Epithelial cell of esophagus (primary cell): ENCODE measurements at regions not wholly inside any gene's neighbourhood (a gene's known extent, or its start where the extent isn't known, plus 50 kb on each side); places are given as distances from the start of the nearest gene placed in this dataset.
A peak's percentile ranks its signal among the peaks of the same experiment; 100 is the strongest.

Experiments
- DNase-seq: peaks from one replicate; pipeline ENCODE4 v3.0.0; 2010; ENCODE audit warnings: low read depth
- H3K4me3 ChIP-seq: 2 replicates; pipeline ENCODE4 v1.5.1; 2011; ENCODE audit warnings: mild to moderate bottlenecking, low read length, control low read depth
- CTCF ChIP-seq: IDR thresholded peaks from 2 replicates; pipeline ENCODE4 v1.5.1; 2011; ENCODE audit warnings: low read depth, mild to moderate bottlenecking, low read length, control low read depth, inconsistent platforms; ENCODE audit not compliant: insufficient read depth; ENCODE audit errors: missing control alignments

- peak; percentile 80 for TF ChIP-seq CTCF
- DNase-seq = peak; percentile 75
- no peak overlapping the region for H3K4me3 ChIP-seq
Measured at GRCh38 chr14:31934767-31935266, 142.3 kb upstream of the ARHGAP5 start.

GRCh38 chr14:31935391-31935790, 141.7 kb upstream of the ARHGAP5 start:
- TF ChIP-seq CTCF = no peak
- no peak overlapping the region for H3K4me3 ChIP-seq
- DNase-seq = no peak

DNA sequence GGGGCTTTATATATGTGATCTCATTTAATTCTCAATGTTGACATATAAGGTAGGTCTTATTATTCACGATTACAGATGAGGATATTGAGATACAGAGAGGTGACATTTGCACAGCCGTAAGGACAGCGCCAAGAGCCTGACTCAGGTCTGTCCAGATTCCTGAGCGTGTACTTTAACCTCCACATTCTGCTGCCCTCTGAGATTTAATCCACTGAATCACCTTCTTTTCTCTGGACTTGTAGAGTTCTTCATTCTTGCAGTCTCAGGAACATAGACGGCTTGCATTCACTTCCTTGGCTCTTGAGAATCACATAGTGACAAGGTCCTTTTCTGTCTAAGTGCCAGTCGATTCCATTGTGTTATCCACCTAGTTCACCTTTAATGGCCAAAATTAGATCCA, 141.0 kb upstream of the ARHGAP5 start:
- DNase-seq = no peak
- TF ChIP-seq CTCF = no peak
- no peak overlapping the region for H3K4me3 ChIP-seq

GRCh38 chr14:31937730-31938346, 139.3 kb upstream of the ARHGAP5 start:
- DNase-seq = peak; percentile 96
- TF ChIP-seq CTCF = no peak
- no peak overlapping the region for H3K4me3 ChIP-seq

- TF ChIP-seq CTCF = no peak
- H3K4me3 ChIP-seq = no peak overlapping the region
- no peak for DNase-seq
Measured at GRCh38 chr14:31939934-31940333, 137.2 kb upstream of the ARHGAP5 start.

GRCh38 chr14:31941487-31941886, 135.6 kb upstream of the ARHGAP5 start:
- TF ChIP-seq CTCF = no peak
- DNase-seq = no peak
- no peak overlapping the region for H3K4me3 ChIP-seq

GRCh38 chr14:31942166-31942841, 134.8 kb upstream of the ARHGAP5 start:
- no peak overlapping the region for H3K4me3 ChIP-seq
- DNase-seq = no peak
- TF ChIP-seq CTCF = no peak
